ENCODE measurements at regions not wholly inside any gene's neighbourhood (a gene's known extent, or its start where the extent isn't known, plus 50 kb on each side); places are given as distances from the start of the nearest gene placed in this dataset.
A peak's percentile ranks its signal among the peaks of the same experiment; 100 is the strongest.

GRCh38 chr1:175894581-175894980 lies 151.2 kb upstream of the TNR start:
- DNase-seq, result no peak

DNA sequence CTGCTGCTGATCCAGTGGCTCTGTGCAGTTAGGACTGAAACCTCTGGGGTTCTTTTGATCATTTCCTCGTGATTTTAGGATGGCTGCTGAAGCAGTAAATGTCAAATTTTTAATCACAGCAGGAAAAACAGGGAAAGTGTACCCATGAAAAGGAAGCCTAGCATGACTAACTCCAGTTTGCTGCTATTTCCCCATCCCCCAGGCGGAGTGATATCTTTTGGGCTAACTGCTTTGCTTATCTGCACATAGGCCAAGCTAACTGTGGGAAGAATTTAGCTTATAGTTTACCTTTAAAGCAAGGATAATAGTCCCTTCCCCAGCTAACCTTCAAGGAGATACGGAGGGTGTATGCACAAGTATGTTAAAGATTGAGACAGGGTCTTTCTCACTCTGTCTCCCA lies 149.8 kb upstream of the TNR start:
- DNase-seq, result no peak

GRCh38 chr1:175892686-175893085 lies 149.3 kb upstream of the TNR start:
- DNase-seq, result no peak

- DNase-seq, result no peak
Observed at GRCh38 chr1:175891783-175892309, 148.5 kb upstream of the TNR start.

DNA sequence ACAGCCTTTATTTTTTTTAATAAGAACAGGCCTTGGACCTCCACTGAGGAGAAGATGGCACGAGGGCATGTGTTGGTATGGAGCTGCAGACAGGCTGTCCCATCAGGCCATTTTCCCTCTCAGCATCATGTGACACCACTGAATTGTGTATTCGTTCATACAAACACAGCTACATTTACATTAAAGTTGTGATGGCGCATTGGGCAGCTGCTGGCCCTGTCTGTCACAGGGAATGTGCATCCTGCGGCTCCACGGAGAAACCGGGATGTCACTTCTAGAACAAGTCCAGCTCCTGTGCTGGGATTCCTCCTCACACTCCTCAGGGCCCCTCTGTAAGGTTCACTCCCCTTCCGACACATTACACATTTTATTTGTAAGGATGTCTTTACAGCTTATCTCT lies 147.6 kb upstream of the TNR start:
- no peak for DNase-seq

- no peak for DNase-seq
Observed at GRCh38 chr1:175889848-175890247, 146.5 kb upstream of the TNR start.

DNA sequence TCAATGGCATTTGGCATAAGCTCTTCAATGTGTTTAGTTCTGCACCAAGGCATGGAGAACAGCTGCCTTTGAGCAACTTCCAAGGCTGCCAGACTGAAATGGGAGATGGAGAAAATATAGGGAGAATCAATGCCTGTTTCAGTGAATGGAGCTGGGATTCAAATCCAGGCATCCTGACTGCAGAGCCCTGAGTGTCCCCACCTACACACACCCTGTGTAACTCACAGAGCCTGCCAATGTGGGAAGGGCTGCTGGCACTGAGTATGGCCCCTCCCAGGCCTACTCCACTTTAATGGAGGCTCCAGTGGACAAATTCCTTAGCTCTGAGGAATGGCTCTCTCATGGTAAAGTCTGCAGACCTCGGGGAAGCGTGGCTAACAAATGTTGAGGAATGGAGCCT lies 145.6 kb upstream of the TNR start:
- no peak for DNase-seq

- DNase-seq, result peak; percentile 48
Observed at GRCh38 chr1:175887981-175888428, 144.6 kb upstream of the TNR start.

DNA sequence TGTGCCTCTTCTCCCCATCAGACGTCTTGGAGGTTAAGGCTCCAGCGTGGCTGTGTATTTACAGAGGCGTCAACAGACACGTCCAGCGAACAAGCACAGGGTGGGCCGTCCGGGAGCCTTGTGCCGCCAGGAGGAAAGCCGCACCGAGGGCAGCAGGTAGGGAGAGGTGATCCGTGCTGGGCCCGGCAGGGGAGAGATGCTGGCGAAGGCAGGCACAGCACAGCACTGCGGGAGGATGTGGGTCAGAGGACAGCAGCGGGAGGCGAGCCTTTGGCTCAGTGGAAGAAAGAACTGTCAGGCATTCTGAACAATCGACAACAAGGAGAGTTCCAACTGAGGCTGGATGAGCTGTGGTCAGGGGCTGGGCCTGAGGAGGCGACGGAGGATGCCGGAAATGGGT lies 144.1 kb upstream of the TNR start:
- no peak for DNase-seq

- no peak for DNase-seq
Observed at GRCh38 chr1:175885326-175885725, 141.9 kb upstream of the TNR start.

- DNase-seq, result no peak
Observed at GRCh38 chr1:175884369-175884768, 141.0 kb upstream of the TNR start.

- DNase-seq, result no peak
Observed at GRCh38 chr1:175882192-175882591, 138.8 kb upstream of the TNR start.

DNA sequence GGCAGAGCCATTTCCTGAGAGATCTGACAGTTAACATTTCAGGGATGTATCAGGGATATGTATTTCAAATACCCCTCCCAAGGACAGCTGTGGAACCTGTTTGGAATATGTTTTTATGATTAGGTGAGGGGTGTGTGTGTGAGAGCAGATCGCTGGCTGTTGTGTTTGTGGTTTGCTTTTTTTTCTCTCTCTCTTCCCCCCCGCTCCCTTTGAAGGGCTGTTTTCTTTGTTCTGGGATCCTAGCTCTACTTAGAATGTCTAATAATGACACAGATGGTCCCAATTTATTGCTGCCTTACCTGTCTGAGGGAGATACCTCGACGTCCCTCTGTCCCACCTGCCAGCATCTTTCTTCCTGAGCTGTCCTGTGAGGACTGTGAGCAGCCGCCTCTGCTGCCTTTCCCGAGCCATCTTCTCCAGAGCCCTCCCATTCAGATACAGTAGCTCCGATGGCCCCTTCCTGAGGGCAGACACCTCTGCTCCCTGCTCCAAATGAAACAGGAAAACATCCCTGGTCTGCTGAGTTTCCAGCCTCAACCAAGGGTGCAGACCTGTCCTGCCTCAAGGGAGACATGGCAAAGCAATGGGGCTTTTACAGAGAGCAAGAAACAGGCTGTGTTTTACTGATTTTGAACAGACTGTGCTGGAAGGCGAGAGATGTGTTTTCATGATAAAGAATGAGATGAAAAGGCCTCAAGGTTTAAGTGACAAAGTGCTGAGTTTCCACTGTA lies 138.0 kb upstream of the TNR start:
- DNase-seq, result no peak

- no peak for DNase-seq
Observed at GRCh38 chr1:175878775-175879174, 135.4 kb upstream of the TNR start.

GRCh38 chr1:175877939-175878737 lies 134.7 kb upstream of the TNR start:
- no peak for DNase-seq

GRCh38 chr1:175875556-175875955 lies 132.2 kb upstream of the TNR start:
- DNase-seq, result no peak

GRCh38 chr1:175874081-175874480 lies 130.7 kb upstream of the TNR start:
- no peak for DNase-seq

DNA sequence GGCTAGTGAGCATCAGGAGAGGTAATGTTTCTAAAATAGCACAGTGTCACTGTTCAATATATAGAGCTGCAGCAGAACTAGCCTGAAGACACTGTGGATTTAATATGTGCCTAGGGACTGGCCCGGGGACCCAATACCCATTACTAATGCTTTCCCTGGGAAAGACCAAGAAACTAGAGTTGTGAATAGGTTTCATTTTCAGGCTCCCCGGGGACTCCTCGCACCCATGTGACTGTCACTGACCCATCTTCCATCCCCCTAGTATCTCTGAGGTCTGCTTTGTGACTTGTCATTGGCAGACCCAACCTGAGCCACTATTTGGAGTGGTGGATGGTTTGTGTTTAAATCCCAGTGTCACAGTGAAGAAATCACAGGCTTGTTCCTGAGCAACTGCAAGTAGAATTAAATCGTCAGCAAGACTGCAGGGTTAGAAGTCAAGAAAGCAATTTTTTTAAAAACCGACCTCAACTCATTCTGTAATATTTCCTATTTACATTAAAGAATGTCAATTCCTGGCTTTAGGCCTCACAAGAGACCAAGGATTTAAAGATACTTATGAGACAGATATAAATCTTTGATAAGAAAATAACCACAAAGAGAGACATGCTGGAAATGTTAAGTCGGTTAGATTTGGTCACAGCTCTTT lies 130.0 kb upstream of the TNR start:
- no peak for DNase-seq

GRCh38 chr1:175872588-175872987 lies 129.2 kb upstream of the TNR start:
- no peak for DNase-seq

- no peak for DNase-seq
Observed at GRCh38 chr1:175871647-175872046, 128.3 kb upstream of the TNR start.

DNA sequence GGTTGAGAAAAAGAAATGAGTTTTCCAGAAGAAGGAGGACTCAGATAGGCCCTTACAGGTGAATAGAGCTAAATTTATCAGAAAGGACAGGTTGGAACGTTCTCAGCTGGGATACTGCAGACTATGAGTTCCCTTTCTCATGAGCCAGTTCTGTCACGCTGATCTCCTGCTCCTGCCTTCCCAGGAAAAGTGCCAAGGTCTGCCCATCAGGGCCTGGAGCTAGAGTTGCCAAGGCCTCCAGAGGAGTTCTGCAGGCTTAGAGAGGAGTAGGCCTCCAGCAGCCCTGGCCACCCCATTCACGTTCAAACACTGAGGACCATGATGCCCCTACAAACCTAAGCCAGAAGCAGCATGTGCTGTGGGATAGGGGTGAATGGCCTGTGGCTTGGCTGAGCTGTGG lies 126.8 kb upstream of the TNR start:
- DNase-seq, result no peak

- DNase-seq, result no peak
Observed at GRCh38 chr1:175866776-175867175, 123.4 kb upstream of the TNR start.

- DNase-seq, result no peak
Observed at GRCh38 chr1:175865041-175865766, 121.8 kb upstream of the TNR start.

All from activated CD4-positive, alpha-beta T cell treated with anti-CD3 and anti-CD28 coated beads for 48 hours (primary cell).